ENCODE measurements at regions not wholly inside any gene's neighbourhood (a gene's known extent, or its start where the extent isn't known, plus 50 kb on each side); places are given as distances from the start of the nearest gene placed in this dataset.

DNA sequence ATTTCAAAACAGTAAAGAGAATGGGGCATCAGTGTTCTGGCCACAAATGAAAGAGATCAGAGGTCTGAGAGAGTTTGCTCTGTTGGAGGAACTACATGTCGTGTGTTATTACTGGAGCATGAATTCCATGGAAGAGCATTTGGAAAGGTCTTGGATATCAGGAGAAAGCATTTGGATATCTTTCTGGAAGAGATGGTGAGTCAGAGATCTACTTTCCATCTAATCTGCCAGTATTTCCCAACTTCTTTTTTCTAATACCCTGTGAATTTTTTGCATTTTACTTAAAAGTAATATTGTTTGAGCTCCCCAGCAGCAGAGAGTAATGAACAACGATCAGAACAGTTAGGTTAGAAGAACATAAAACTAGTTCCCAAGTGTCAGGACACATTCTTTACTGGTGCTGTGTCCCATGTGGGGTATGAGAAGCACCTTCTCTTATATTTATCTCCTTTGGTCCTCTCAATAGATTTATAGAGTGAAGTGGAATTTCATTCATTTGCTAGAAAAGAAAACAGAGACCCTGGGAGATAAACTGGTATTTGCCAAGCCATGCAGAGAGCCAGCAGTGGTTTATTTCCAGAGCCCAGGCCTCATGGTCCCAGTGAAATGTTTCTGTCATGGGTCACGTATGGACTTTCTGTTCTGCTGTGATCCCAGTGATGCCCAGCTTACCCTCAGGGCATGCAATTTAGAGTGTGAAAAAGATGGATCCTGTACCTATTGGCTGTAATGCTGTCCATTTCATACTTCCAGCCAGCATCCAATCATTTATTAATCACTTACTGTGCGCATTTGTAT, 130.8 kb upstream of the NT5C1B start:
- Mint-ChIP-seq H3K9me3 (no peaks in the 10 kb centered on the region), H3K4me3 (no peak overlapping the region), H3K4me1 (no peaks in the 10 kb centered on the region), H3K27ac (ENCODE audit: low read depth) (no peak overlapping the region), H3K27me3 (no peaks in the 10 kb centered on the region), H3K36me3 (ENCODE audit: insufficient read depth) (no peaks in the 10 kb centered on the region)
- DNase-seq (ENCODE audit: low spot score in 2 of 2): no peak
- ATAC-seq (replicated peaks; ENCODE audit: extremely low read depth, poor library complexity, severe bottlenecking): no peak

DNA sequence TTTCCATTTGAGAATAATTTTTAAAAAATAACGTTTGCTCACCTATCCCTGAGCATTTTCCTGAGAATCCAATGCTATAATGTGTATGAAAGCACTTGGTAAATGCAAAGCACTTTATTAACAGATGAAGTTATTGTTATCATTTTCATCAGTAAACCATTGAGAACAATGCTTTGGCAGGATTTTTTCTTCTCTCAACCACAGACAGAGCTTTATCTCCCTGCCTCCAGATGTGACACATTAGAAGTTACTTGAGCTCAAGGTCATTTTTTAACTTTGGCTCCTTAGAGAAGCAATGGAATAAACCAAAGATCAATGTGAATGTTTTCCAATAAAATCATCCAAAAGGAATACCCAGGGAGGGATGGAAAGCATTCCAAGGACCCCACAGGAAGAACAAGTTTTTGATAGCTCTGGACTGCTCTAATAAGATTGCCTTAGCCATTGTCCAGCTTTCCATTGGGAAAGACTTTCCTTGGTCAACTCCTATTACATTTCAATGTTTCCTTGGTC, 118.9 kb upstream of the NT5C1B start:
- ATAC-seq (replicated peaks; ENCODE audit: extremely low read depth, poor library complexity, severe bottlenecking) (no peak), DNase-seq (ENCODE audit: low spot score in 2 of 2) (no peak)
- no peaks in the 10 kb centered on the region for H3K36me3 Mint-ChIP-seq (ENCODE audit: insufficient read depth)
- H3K9me3 Mint-ChIP-seq: peaks cover 3% of the 10 kb centered on the region
- no peaks in the 10 kb centered on the region for H3K4me1 Mint-ChIP-seq
- no peak overlapping the region for H3K27ac Mint-ChIP-seq (ENCODE audit: low read depth)
- H3K27me3 Mint-ChIP-seq: no peaks in the 10 kb centered on the region
- no peak overlapping the region for H3K4me3 Mint-ChIP-seq

DNA sequence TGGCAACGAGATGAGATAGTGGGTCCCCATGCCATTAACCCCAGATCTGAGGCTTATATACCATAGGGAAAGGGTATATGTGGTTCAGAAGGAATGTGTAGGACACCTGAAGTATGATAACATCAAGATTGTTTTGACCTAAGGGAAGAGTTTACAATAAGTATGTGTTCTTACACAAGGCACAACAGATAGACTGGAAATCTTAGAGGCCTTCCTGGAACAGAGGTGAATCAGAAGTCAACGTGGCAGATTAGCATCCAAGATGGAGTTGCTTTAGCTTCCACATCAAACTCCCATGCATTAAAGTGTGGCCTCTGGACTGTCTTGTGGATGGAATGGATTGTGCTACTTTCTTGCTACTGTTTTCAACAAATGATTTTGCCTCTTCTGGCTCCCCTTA, 116.6 kb upstream of the NT5C1B start:
- Mint-ChIP-seq H3K27ac (ENCODE audit: low read depth) (no peak overlapping the region), H3K9me3 (no peaks in the 10 kb centered on the region)

DNA sequence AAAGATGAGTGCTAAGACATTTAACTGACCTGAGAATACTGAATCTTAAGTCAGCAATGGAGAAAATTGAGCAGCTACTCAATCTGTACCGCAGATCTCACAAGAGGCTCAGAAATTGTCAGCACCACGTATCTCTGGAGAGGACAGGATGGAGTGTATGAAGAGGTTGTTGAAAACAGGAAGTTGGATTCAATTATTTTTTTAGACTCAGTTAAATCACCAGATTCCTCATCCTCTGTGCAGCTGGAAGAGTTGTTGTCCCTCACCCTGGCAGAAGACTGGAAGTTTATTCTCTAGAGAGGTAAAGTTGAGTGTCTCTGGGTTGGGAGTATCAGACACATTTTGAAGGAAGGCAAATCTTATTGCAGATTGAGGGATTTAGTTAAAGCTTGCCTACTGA, 114.9 kb upstream of the NT5C1B start:
- Mint-ChIP-seq H3K4me3 (no peak overlapping the region), H3K36me3 (ENCODE audit: insufficient read depth) (no peaks in the 10 kb centered on the region), H3K27ac (ENCODE audit: low read depth) (no peak overlapping the region), H3K27me3 (no peaks in the 10 kb centered on the region), H3K9me3 (no peaks in the 10 kb centered on the region), H3K4me1 (no peaks in the 10 kb centered on the region)
- ATAC-seq (replicated peaks; ENCODE audit: extremely low read depth, poor library complexity, severe bottlenecking): no peak
- DNase-seq (ENCODE audit: low spot score in 2 of 2): no peak

More for the DNA sequence above, 116.6 kb upstream of the NT5C1B start:
- Mint-ChIP-seq H3K27me3 (no peaks in the 10 kb centered on the region), H3K4me3 (no peak overlapping the region), H3K4me1 (no peaks in the 10 kb centered on the region), H3K36me3 (ENCODE audit: insufficient read depth) (no peaks in the 10 kb centered on the region)
- DNase-seq (ENCODE audit: low spot score in 2 of 2) (no peak), ATAC-seq (replicated peaks; ENCODE audit: extremely low read depth, poor library complexity, severe bottlenecking) (no peak)

DNA sequence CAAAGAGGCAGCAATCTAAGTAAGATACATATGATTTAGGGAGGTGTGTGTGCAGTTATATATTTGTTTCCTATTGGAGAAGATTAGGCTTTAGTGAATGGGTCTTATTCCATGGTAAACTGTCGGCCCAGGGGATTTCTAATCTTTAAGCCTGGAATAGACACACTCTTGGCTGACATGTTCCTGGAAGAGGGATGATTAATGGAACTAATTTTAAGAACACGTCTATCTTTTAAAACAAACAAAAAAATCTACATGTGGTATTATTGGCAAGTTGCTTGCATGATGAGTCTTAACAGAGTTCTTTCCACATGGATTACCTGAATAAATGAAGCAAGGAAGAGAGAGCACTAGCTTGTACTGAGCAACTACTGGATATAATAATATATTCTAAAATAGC, 114.2 kb upstream of the NT5C1B start:
- DNase-seq (ENCODE audit: low spot score in 2 of 2) (no peak), ATAC-seq (replicated peaks; ENCODE audit: extremely low read depth, poor library complexity, severe bottlenecking) (no peak)
- Mint-ChIP-seq H3K4me3 (no peak overlapping the region), H3K36me3 (ENCODE audit: insufficient read depth) (no peaks in the 10 kb centered on the region), H3K27me3 (no peaks in the 10 kb centered on the region), H3K27ac (ENCODE audit: low read depth) (no peak overlapping the region), H3K9me3 (no peaks in the 10 kb centered on the region), H3K4me1 (no peaks in the 10 kb centered on the region)

DNA sequence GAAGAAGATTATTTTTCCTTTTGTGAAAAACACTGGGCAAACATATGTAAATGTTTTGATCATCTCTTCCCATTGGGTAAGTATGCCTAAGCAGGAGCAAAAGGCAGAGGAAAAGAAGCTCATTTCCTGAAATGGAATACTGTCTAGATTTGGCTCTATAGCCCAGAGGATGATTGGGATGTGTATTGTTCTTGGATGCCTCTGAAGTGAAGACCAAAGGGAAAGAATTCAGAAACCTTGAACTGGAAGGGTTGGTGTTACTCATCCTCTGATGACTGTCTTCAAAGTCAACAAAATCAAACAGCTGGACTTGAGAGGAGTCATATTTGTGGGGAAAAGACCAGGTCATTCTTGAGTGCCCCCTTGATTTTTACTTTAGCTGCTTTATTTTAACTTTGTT, 112.6 kb upstream of the NT5C1B start:
- no peak overlapping the region for H3K4me3 Mint-ChIP-seq
- H3K27me3 Mint-ChIP-seq: no peaks in the 10 kb centered on the region
- no peaks in the 10 kb centered on the region for H3K36me3 Mint-ChIP-seq (ENCODE audit: insufficient read depth)
- H3K9me3 Mint-ChIP-seq: no peaks in the 10 kb centered on the region
- ATAC-seq (replicated peaks; ENCODE audit: extremely low read depth, poor library complexity, severe bottlenecking) (no peak), DNase-seq (ENCODE audit: low spot score in 2 of 2) (no peak)
- H3K4me1 Mint-ChIP-seq: no peaks in the 10 kb centered on the region
- H3K27ac Mint-ChIP-seq (ENCODE audit: low read depth): no peak overlapping the region

DNA sequence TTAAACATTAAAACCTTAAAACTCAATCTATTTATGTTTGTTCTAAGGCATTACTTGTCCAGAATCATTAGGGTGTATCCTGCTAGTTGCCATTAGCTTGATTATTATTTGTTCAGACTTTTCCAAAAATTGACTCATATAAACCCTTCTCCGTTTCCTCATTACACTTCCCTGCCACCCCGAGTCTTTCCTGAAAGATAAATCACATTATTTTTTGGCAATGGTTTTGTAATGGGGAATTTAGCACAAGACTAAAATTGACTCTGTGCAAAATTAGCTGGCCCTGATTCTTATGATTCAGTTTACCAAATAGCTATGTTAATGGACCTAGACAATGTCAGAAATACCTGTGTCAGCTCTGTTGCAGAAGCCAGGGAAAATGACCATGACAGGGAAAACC, 112.2 kb upstream of the NT5C1B start:
- no peak for DNase-seq (ENCODE audit: low spot score in 2 of 2)
- no peaks in the 10 kb centered on the region for H3K27me3 Mint-ChIP-seq
- H3K4me3 Mint-ChIP-seq: no peak overlapping the region
- no peak for ATAC-seq (replicated peaks; ENCODE audit: extremely low read depth, poor library complexity, severe bottlenecking)
- no peaks in the 10 kb centered on the region for H3K36me3 Mint-ChIP-seq (ENCODE audit: insufficient read depth)
- no peaks in the 10 kb centered on the region for H3K4me1 Mint-ChIP-seq
- no peaks in the 10 kb centered on the region for H3K9me3 Mint-ChIP-seq
- no peak overlapping the region for H3K27ac Mint-ChIP-seq (ENCODE audit: low read depth)

DNA sequence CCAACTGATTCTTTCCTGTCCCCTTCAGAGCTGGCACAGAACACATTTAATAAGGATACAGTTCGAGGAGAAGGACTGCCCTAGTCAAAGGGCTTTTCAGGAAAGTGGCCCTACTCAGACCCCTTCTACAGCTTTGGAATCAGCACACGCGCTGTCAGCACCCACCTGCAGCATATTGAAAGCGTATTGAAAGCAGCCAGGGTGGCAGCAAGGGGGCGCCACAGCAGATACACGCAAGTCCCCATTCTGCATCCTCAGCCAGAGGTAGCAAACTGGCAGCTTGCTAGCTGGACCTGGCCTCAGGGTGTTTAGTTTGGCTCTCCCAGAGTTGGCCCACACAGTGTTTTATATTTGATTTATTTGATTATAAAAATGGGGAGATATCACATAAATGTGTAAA, 101.0 kb upstream of the NT5C1B start:
- Mint-ChIP-seq H3K27ac (ENCODE audit: low read depth) (no peak overlapping the region), H3K4me3 (no peak overlapping the region), H3K4me1 (no peaks in the 10 kb centered on the region), H3K27me3 (no peaks in the 10 kb centered on the region), H3K36me3 (ENCODE audit: insufficient read depth) (no peaks in the 10 kb centered on the region), H3K9me3 (no peaks in the 10 kb centered on the region)
- no peak for ATAC-seq (replicated peaks; ENCODE audit: extremely low read depth, poor library complexity, severe bottlenecking)
- DNase-seq (ENCODE audit: low spot score in 2 of 2): no peak

DNA sequence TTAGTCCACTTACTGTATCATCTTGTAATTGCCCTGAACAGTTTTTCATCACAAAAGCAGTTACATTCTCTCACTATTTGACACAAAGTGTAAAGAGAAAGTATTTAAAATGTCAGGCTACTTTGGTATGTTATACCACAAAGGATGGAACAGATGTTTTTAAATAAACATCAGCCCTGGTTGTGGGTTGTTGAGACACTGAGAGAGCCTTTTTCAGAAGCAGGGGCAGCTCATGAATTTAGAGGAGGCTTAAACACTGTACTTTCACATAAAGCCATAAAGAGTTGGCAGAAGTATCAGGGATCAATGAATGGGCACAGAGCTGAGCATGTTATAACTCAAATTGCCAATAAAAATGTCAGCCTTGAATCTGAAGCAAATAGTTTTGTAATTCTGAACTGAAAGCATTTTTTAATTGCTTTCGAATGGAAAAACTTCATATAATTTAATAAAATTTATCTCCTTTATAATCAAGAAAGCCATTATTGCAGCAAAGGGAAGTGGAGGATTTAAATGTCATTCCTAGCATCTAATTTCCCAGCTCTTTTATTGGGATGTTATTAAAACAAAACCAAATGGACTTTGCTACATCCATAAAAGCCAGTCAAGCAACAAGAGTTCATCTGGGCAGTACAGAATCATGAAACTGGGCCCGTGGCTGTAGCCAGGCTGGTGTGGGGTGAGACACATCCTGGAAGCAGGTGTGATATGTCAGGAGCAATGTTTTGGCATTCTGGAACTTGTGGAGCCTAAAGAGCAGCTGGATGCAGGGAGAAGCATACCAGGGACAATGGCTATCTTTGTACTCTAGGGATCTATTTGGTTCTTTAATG, 95.1 kb upstream of the NT5C1B start:
- Mint-ChIP-seq H3K27ac (ENCODE audit: low read depth) (no peak overlapping the region), H3K4me1 (peaks cover 9% of the 10 kb centered on the region), H3K9me3 (no peaks in the 10 kb centered on the region), H3K36me3 (ENCODE audit: insufficient read depth) (no peaks in the 10 kb centered on the region), H3K4me3 (no peak overlapping the region), H3K27me3 (no peaks in the 10 kb centered on the region)
- DNase-seq (ENCODE audit: low spot score in 2 of 2) (no peak), ATAC-seq (replicated peaks; ENCODE audit: extremely low read depth, poor library complexity, severe bottlenecking) (no peak)

DNA sequence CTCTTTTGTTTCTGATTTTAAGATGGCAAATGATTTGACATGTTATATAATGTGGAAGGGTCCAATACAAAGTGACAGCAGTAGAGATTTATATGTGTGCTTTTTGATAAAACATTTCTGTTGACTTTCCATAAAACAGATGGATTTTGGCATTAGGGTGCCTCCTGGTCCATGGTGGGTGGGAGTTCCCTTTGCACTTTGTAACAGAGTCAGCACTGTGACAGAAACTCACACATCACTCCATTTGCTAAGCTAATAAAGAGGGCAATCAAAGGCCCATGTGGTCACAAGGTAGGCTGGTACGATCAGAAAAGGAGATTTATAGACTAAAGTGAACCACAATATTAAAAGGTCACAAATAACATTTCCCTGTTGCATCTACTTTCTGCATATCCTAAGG, 93.3 kb upstream of the NT5C1B start:
- no peaks in the 10 kb centered on the region for H3K27me3 Mint-ChIP-seq
- H3K27ac Mint-ChIP-seq (ENCODE audit: low read depth): no peak overlapping the region
- H3K4me3 Mint-ChIP-seq: no peak overlapping the region
- ATAC-seq (replicated peaks; ENCODE audit: extremely low read depth, poor library complexity, severe bottlenecking) (no peak), DNase-seq (ENCODE audit: low spot score in 2 of 2) (no peak)
- no peaks in the 10 kb centered on the region for H3K9me3 Mint-ChIP-seq
- H3K36me3 Mint-ChIP-seq (ENCODE audit: insufficient read depth): no peaks in the 10 kb centered on the region
- peaks cover 9% of the 10 kb centered on the region for H3K4me1 Mint-ChIP-seq

DNA sequence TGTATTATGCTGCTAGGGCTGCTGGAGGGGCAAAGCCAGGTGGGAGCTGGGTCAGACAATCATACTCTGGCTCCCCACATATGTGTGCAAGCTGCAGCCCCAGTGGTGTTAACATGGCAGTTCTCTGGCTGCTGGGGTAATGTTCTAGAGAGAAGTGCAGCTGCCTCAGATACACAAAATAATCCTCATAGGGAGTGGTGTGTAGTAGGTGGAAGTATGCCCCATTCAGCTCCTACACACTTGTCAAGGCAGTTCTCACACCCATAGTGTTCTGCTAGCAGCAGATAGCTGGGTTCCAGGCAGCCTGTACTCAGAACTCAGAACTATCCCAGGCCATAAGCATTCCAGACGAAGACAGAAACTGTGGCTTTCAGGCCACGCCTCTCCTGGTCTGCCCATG, 87.9 kb upstream of the NT5C1B start:
- ATAC-seq (replicated peaks; ENCODE audit: extremely low read depth, poor library complexity, severe bottlenecking): no peak
- peaks cover 4% of the 10 kb centered on the region for H3K4me1 Mint-ChIP-seq
- DNase-seq (ENCODE audit: low spot score in 2 of 2): no peak
- no peaks in the 10 kb centered on the region for H3K36me3 Mint-ChIP-seq (ENCODE audit: insufficient read depth)
- H3K9me3 Mint-ChIP-seq: peaks cover 12% of the 10 kb centered on the region
- no peaks in the 10 kb centered on the region for H3K27me3 Mint-ChIP-seq
- no peak overlapping the region for H3K27ac Mint-ChIP-seq (ENCODE audit: low read depth)
- no peak overlapping the region for H3K4me3 Mint-ChIP-seq

DNA sequence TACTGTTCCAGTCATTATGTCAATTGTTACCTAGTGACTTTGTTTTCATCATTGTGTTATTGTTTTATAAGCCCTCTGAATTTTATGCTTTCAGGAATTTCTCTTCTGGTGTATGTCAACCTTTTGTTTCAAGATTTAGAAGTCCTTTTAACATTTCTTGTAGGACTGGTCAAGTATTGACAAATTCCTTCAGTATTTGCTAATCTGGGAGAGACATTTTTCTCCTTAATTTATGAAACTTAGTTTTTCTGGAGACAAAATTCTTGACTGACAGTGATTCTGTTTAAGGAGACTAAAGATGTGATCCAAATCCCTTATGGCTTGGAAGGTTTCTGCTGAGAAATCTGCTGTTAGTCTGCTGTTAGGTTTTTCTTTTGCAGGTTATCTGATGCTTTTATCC, 84.9 kb upstream of the NT5C1B start:
- Mint-ChIP-seq H3K27ac (ENCODE audit: low read depth) (no peak overlapping the region), H3K9me3 (peaks cover 12% of the 10 kb centered on the region), H3K27me3 (no peaks in the 10 kb centered on the region), H3K4me3 (no peak overlapping the region), H3K36me3 (ENCODE audit: insufficient read depth) (no peaks in the 10 kb centered on the region), H3K4me1 (no peaks in the 10 kb centered on the region)
- DNase-seq (ENCODE audit: low spot score in 2 of 2) (no peak), ATAC-seq (replicated peaks; ENCODE audit: extremely low read depth, poor library complexity, severe bottlenecking) (no peak)

DNA sequence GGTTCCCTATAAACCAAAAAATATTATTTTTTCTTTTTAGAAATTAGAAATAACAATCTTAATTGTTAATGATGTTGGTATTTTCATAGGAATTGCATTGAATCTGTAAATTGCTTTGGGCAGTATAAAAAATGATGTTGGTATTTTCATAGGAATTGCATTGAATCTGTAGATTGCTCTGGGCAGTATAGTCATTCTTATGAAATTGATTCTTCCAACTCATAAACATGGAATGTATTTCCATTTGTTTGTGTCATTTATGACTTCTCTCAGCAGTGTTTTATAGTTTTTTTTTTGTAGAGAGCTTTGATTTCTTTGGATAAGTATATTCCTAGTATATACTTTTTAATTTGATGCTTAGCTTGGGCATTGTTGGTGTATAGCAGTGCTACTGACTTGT, 82.0 kb upstream of the NT5C1B start:
- H3K27ac Mint-ChIP-seq (ENCODE audit: low read depth): no peak overlapping the region
- ATAC-seq (replicated peaks; ENCODE audit: extremely low read depth, poor library complexity, severe bottlenecking) (no peak), DNase-seq (ENCODE audit: low spot score in 2 of 2) (no peak)
- no peaks in the 10 kb centered on the region for H3K27me3 Mint-ChIP-seq
- no peak overlapping the region for H3K4me3 Mint-ChIP-seq
- no peaks in the 10 kb centered on the region for H3K4me1 Mint-ChIP-seq
- H3K36me3 Mint-ChIP-seq (ENCODE audit: insufficient read depth): no peaks in the 10 kb centered on the region
- peaks cover 22% of the 10 kb centered on the region for H3K9me3 Mint-ChIP-seq

All from central memory CD8-positive, alpha-beta T cell (primary cell).